GM12875 (cell line): ENCODE measurements at regions not wholly inside any gene's neighbourhood (a gene's known extent, or its start where the extent isn't known, plus 50 kb on each side); places are given as distances from the start of the nearest gene placed in this dataset.
A peak's percentile ranks its signal among the peaks of the same experiment; 100 is the strongest.

ENCODE experiments used
- H3K4me3 ChIP-seq: one replicate; pipeline ENCODE4 v1.5.1; 2011; ENCODE audit warnings: low read depth, low read length, control low read depth
- CTCF ChIP-seq: IDR thresholded peaks from 2 replicates; pipeline ENCODE4 v1.5.1; 2011; ENCODE audit warnings: low read depth, mild to moderate bottlenecking, control low read depth, inconsistent platforms, low read length, moderate library complexity, borderline replicate concordance; ENCODE audit not compliant: insufficient read depth

DNA sequence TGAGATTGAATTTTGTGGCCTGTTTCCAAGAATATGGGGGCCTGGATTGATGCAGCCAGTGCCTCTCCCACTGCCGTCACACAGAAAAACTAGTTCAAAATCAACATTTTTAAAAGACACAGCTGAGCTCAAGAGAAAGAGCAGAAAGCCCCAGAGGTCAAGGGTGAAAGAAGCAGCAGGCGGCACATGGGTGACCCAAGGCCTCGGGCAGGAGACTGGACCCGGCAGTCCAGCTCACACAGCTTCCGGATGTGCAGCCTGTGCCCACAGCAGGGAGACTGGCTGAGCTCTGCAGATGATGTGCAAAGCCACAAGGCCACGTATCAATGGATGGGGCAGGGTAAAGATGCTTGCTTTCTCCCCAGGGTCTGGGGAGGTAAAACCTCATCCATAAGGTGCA lies 50.4 kb upstream of the RNF32 start:
- H3K4me3 ChIP-seq: no peak overlapping the region
- no peak for TF ChIP-seq CTCF

GRCh38 chr7:156589808-156590207 lies 50.8 kb upstream of the RNF32 start:
- TF ChIP-seq CTCF: no peak
- no peak overlapping the region for H3K4me3 ChIP-seq

- no peak overlapping the region for H3K4me3 ChIP-seq
- no peak for TF ChIP-seq CTCF
Measured at GRCh38 chr7:156585926-156586325, 54.6 kb upstream of the RNF32 start.

GRCh38 chr7:156585025-156585648 lies 55.4 kb upstream of the RNF32 start:
- H3K4me3 ChIP-seq: no peak overlapping the region
- no peak for TF ChIP-seq CTCF

GRCh38 chr7:156582591-156583123 lies 57.9 kb upstream of the RNF32 start:
- TF ChIP-seq CTCF: peak; percentile 41; the same call in 1 of the 2 replicates
- no peak overlapping the region for H3K4me3 ChIP-seq

DNA sequence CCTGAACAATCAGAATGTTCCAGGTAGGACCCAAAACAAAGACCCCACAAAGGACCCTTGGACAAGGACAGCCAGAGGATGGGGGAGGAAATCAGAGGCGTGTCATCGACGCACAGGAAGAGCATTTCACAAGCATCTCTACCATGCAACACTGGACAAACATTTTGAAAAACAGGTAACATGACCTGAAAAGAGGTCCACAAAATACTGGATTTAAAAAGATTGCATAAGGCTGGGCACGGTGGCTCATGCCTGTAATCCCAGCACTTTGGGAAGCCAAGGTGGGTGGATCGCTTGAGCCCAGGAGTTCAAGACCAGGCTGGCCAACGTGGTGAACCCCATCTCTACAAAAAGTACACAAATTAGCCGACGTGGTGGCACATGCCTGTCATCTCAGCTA lies 60.5 kb upstream of the RNF32 start:
- no peak for TF ChIP-seq CTCF
- no peak overlapping the region for H3K4me3 ChIP-seq

DNA sequence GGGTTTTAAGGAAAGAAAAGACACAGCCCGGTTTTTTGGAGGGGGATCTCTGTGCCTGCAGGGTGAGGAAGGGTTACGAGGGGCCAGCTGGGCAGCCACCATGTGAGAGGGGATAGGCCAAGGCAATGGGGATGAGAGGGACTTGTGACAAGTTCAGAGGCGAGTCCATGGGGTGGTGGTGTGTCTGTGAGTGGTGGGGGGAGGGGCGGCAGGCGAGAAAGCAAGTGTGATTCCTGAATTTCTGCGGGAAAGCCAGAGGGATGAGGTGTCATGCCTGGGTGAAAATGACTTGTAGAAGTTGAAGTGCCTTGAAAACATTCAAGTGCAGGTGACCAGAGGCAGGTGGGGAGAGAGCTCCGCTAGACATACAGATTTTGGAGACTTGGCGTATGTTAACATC lies 61.0 kb upstream of the RNF32 start:
- H3K4me3 ChIP-seq: no peak overlapping the region
- no peak for TF ChIP-seq CTCF
